IPS DF 4.7 (cell line): ENCODE measurements at regions not wholly inside any gene's neighbourhood (a gene's known extent, or its start where the extent isn't known, plus 50 kb on each side); places are given as distances from the start of the nearest gene placed in this dataset.
"Not testable (repeated sequence)": the region's sequence is repeated elsewhere in the genome, so short reads cannot be mapped to it uniquely, and the experiment has no call there.

Experiments used
- DNase-seq: peaks from one replicate; pipeline ENCODE4 v3.0.0-alpha.2; 2013; ENCODE audit warnings: low spot score; ENCODE audit errors: extremely low read depth

- DNase-seq, result no peak
Measured at GRCh38 chr12:68984796-68985573, 52.0 kb upstream of the CPM start.

GRCh38 chr12:68997526-68997925 is 64.6 kb upstream of the CPM start:
- not testable (repeated sequence) for DNase-seq

- no peak for DNase-seq
Measured at GRCh38 chr12:68998041-68998440, 65.1 kb upstream of the CPM start.

GRCh38 chr12:69000074-69000473 is 67.1 kb upstream of the CPM start:
- no peak for DNase-seq

GRCh38 chr12:69000540-69001243 is 67.7 kb upstream of the CPM start:
- no peak for DNase-seq

GRCh38 chr12:69001251-69001650 is 68.3 kb upstream of the CPM start:
- no peak for DNase-seq

- DNase-seq, result no peak
Measured at GRCh38 chr12:69002969-69003368, 70.0 kb upstream of the CPM start.

GRCh38 chr12:69003991-69004390 is 71.0 kb upstream of the CPM start:
- DNase-seq, result no peak

- DNase-seq, result no peak
Measured at GRCh38 chr12:69007101-69007854, 74.3 kb upstream of the CPM start.

GRCh38 chr12:69007855-69008351 is 74.9 kb upstream of the CPM start:
- no peak for DNase-seq

GRCh38 chr12:69008520-69008919 is 75.5 kb upstream of the CPM start:
- no peak for DNase-seq

GRCh38 chr12:69014047-69014446 is 81.1 kb upstream of the CPM start:
- DNase-seq, result no peak

- DNase-seq, result no peak
Measured at GRCh38 chr12:69015017-69015416, 82.0 kb upstream of the CPM start.

GRCh38 chr12:69015831-69016230 is 82.9 kb upstream of the CPM start:
- no peak for DNase-seq

GRCh38 chr12:69019082-69019481 is 86.1 kb upstream of the CPM start:
- no peak for DNase-seq

- no peak for DNase-seq
Measured at GRCh38 chr12:69019910-69020309, 86.9 kb upstream of the CPM start.

- no peak for DNase-seq
Measured at GRCh38 chr12:69022674-69023073, 89.7 kb upstream of the CPM start.

- no peak for DNase-seq
Measured at GRCh38 chr12:69023840-69024239, 90.9 kb upstream of the CPM start.

- no peak for DNase-seq
Measured at GRCh38 chr12:69024413-69024812, 91.4 kb upstream of the CPM start.

GRCh38 chr12:69024907-69025306 is 91.9 kb upstream of the CPM start:
- no peak for DNase-seq

GRCh38 chr12:69026336-69026735 is 93.4 kb upstream of the CPM start:
- no peak for DNase-seq

GRCh38 chr12:69027411-69027881 is 94.5 kb upstream of the CPM start:
- no peak for DNase-seq
